Tibial nerve (tissue), 4 donors: ENCODE measurements at regions not wholly inside any gene's neighbourhood (a gene's known extent, or its start where the extent isn't known, plus 50 kb on each side); places are given as distances from the start of the nearest gene placed in this dataset.

Experiments
- DNase-seq, 2 donors: peaks; one replicate each; pipeline ENCODE4 v3.0.0-alpha.2; 2019; ENCODE audit warnings: low spot score in 2 of 2
- H3K27ac ChIP-seq, 4 donors: fragments of 200-600 bp; sonication (generic) in 3 of 4; one replicate each; pipeline ENCODE4 v1.5.1; 2017 to 2019; ENCODE audit warnings: mild to moderate bottlenecking in 1 of 4
- H3K27me3 ChIP-seq, 2 donors: fragments of 200-600 bp; sonication (generic) in 1 of 2; one replicate each; pipeline versions ENCODE4 v1.5.1 to v1.6.0; 2017 to 2019
- H3K36me3 ChIP-seq, 3 donors: fragments of 200-600 bp; sonication (generic); one replicate each; pipeline ENCODE4 v1.5.1; 2018 to 2019
- H3K4me1 ChIP-seq, 4 donors: fragments of 200-600 bp; sonication (generic) in 3 of 4; one replicate each; pipeline ENCODE4 v1.5.1; 2017 to 2019
- H3K4me3 ChIP-seq, 4 donors: fragments of 200-600 bp; sonication (generic) in 3 of 4; one replicate each; pipeline ENCODE4 v1.5.1; 2017 to 2019; ENCODE audit warnings: mild to moderate bottlenecking in 1 of 4, moderate library complexity in 1 of 4
- H3K9me3 ChIP-seq, 4 donors: fragments of 200-600 bp; sonication (generic) in 3 of 4; one replicate each; pipeline ENCODE4 v1.5.1; 2017 to 2019
- CTCF ChIP-seq, 5 experiments: fragments of 200-600 bp in 3 of 5; fragments of 450-650 bp in 2 of 5; sonication (generic) in 3 of 5; IDR thresholded peaks; one replicate each; pipeline ENCODE4 v1.5.1; 2016 to 2019; ENCODE audit warnings: antibody characterized with exemption in 5 of 5, mild to moderate bottlenecking in 3 of 5, moderate library complexity in 2 of 5
- EP300 ChIP-seq, 2 donors: sonication (generic); formaldehyde crosslinking; IDR thresholded peaks; one replicate each; pipeline ENCODE4 v1.6.1; 2017; ENCODE audit warnings: antibody characterized with exemption in 2 of 2, mild to moderate bottlenecking in 1 of 2
- POLR2A ChIP-seq, 2 donors: fragments of 450-650 bp; IDR thresholded peaks; one replicate each; pipeline ENCODE4 v1.6.1; 2017; ENCODE audit warnings: antibody characterized with exemption in 2 of 2, mild to moderate bottlenecking in 2 of 2, moderate library complexity in 2 of 2
- WGBS, 2 donors: methylation state at CpG; one replicate each; pipeline ENCODE4 v1.1.5; 2018; 5-methylcytosine and 5-hydroxymethylcytosine counted together

GRCh38 chr2:48253301-48253700 is 61.2 kb upstream of the FOXN2 start:
- Histone ChIP-seq H3K9me3 (no peaks in the 10 kb centered on the region), H3K4me3 (no peak overlapping the region), H3K27me3 (no peaks in the 10 kb centered on the region), H3K36me3 (no peaks in the 10 kb centered on the region), H3K4me1 (peaks cover 0 to 24% (median 18%) of the 10 kb centered on the region in 4 donors), H3K27ac (no peak overlapping the region)
- no peak for DNase-seq
- TF ChIP-seq POLR2A (IDR thresholded peaks at IDR 0.05), result no peak
- no peak for TF ChIP-seq EP300 (IDR thresholded peaks at IDR 0.05)
- no peak for TF ChIP-seq CTCF (IDR thresholded peaks at IDR 0.05)
- 80 to 86% methylated on average over 1 of the region's 1 CpG for WGBS, 2 donors

GRCh38 chr2:48254839-48255238 is 59.6 kb upstream of the FOXN2 start:
- Histone ChIP-seq H3K27ac (no peak overlapping the region), H3K36me3 (no peaks in the 10 kb centered on the region), H3K4me1 (peaks cover 0 to 8% (median 5%) of the 10 kb centered on the region in 4 donors), H3K4me3 (no peak overlapping the region), H3K27me3 (no peaks in the 10 kb centered on the region), H3K9me3 (no peaks in the 10 kb centered on the region)
- no peak for TF ChIP-seq EP300 (IDR thresholded peaks at IDR 0.05)
- TF ChIP-seq CTCF (IDR thresholded peaks at IDR 0.05), result no peak
- no peak for TF ChIP-seq POLR2A (IDR thresholded peaks at IDR 0.05)
- no peak for DNase-seq
- 64 to 76% methylated on average over 1 of the region's 1 CpG for WGBS, 2 donors

- H3K4me3 ChIP-seq, result no peak overlapping the region
- H3K27me3 ChIP-seq, result no peaks in the 10 kb centered on the region
- no peaks in the 10 kb centered on the region for H3K4me1 ChIP-seq
- DNase-seq, result no peak
- TF ChIP-seq POLR2A (IDR thresholded peaks at IDR 0.05) (no peak), EP300 (IDR thresholded peaks at IDR 0.05) (no peak), CTCF (IDR thresholded peaks at IDR 0.05) (no peak)
- H3K27ac ChIP-seq, result no peak overlapping the region
- WGBS, 2 donors, result 80 to 86% methylated on average over 2 of the region's 2 CpGs
- H3K36me3 ChIP-seq, result no peaks in the 10 kb centered on the region
- H3K9me3 ChIP-seq, result no peaks in the 10 kb centered on the region
Measured at GRCh38 chr2:48257456-48257855, 57.0 kb upstream of the FOXN2 start.

GRCh38 chr2:48258481-48259149 is 55.9 kb upstream of the FOXN2 start:
- 75% methylated on average over 4 of the region's 4 CpGs for WGBS, 2 donors
- TF ChIP-seq CTCF (IDR thresholded peaks at IDR 0.05), result no peak
- TF ChIP-seq EP300 (IDR thresholded peaks at IDR 0.05), result no peak
- TF ChIP-seq POLR2A (IDR thresholded peaks at IDR 0.05), result no peak
- no peak for DNase-seq

GRCh38 chr2:48259811-48260210 is 54.7 kb upstream of the FOXN2 start:
- 84 to 89% methylated on average over 1 of the region's 1 CpG for WGBS, 2 donors
- no peaks in the 10 kb centered on the region for H3K27me3 ChIP-seq
- no peak overlapping the region for H3K27ac ChIP-seq
- no peak for TF ChIP-seq EP300 (IDR thresholded peaks at IDR 0.05)
- no peak for TF ChIP-seq POLR2A (IDR thresholded peaks at IDR 0.05)
- TF ChIP-seq CTCF (IDR thresholded peaks at IDR 0.05), result no peak
- H3K9me3 ChIP-seq, result no peaks in the 10 kb centered on the region
- no peaks in the 10 kb centered on the region for H3K36me3 ChIP-seq
- no peak for DNase-seq
- no peak overlapping the region for H3K4me3 ChIP-seq
- H3K4me1 ChIP-seq, result no peaks in the 10 kb centered on the region

More at GRCh38 chr2:48258481-48259149, 55.9 kb upstream of the FOXN2 start:
- no peak overlapping the region for H3K27ac ChIP-seq
- no peaks in the 10 kb centered on the region for H3K9me3 ChIP-seq
- no peaks in the 10 kb centered on the region for H3K27me3 ChIP-seq
- no peaks in the 10 kb centered on the region for H3K4me1 ChIP-seq
- H3K4me3 ChIP-seq, result no peak overlapping the region
- no peaks in the 10 kb centered on the region for H3K36me3 ChIP-seq
